DND-41 (cell line): ENCODE measurements at regions not wholly inside any gene's neighbourhood (a gene's known extent, or its start where the extent isn't known, plus 50 kb on each side); places are given as distances from the start of the nearest gene placed in this dataset.

Experiments used
- EZH2 ChIP-seq: IDR thresholded peaks from 3 replicates; pipeline ENCODE4 v1.6.1; 2012; ENCODE audit warnings: borderline replicate concordance, low read depth, mild to moderate bottlenecking, moderate library complexity, low read length, inconsistent platforms; ENCODE audit not compliant: severe bottlenecking
- TF ChIP-seq, protein P1 (sequence below): IDR thresholded peaks from 2 replicates; pipeline ENCODE4 v1.5.1; 2012; ENCODE audit warnings: borderline replicate concordance, low read length, moderate library complexity, mild to moderate bottlenecking; ENCODE audit not compliant: poor library complexity, severe bottlenecking; ENCODE audit errors: extremely low read depth

GRCh38 chr2:133941666-133942065 lies 312.2 kb upstream of the MGAT5 start:
- TF ChIP-seq, protein P1, sequence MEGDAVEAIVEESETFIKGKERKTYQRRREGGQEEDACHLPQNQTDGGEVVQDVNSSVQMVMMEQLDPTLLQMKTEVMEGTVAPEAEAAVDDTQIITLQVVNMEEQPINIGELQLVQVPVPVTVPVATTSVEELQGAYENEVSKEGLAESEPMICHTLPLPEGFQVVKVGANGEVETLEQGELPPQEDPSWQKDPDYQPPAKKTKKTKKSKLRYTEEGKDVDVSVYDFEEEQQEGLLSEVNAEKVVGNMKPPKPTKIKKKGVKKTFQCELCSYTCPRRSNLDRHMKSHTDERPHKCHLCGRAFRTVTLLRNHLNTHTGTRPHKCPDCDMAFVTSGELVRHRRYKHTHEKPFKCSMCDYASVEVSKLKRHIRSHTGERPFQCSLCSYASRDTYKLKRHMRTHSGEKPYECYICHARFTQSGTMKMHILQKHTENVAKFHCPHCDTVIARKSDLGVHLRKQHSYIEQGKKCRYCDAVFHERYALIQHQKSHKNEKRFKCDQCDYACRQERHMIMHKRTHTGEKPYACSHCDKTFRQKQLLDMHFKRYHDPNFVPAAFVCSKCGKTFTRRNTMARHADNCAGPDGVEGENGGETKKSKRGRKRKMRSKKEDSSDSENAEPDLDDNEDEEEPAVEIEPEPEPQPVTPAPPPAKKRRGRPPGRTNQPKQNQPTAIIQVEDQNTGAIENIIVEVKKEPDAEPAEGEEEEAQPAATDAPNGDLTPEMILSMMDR: no peak
- no peak for TF ChIP-seq EZH2
